DOHH2 (cell line): ENCODE measurements at regions not wholly inside any gene's neighbourhood (a gene's known extent, or its start where the extent isn't known, plus 50 kb on each side); places are given as distances from the start of the nearest gene placed in this dataset.

Experiments
- H3F3A ChIP-seq: fragments of 200-600 bp; sonication (generic), shearing (Covaris generic); 2 replicates; pipeline ENCODE4 v1.6.0; 2016; ENCODE audit warnings: antibody characterized with exemption, mild to moderate bottlenecking; ENCODE audit not compliant: control insufficient read depth, insufficient read depth
- H3K27ac ChIP-seq: fragments of 200-600 bp; sonication (generic); 2 replicates; pipeline ENCODE4 v1.5.1; 2014; ENCODE audit warnings: low read depth, mild to moderate bottlenecking, low read length, moderate library complexity
- H3K27me3 ChIP-seq: fragments of 200-600 bp; sonication (generic); 2 replicates; pipeline ENCODE4 v1.6.1; 2014; ENCODE audit warnings: mild to moderate bottlenecking, low read length, mixed read lengths; ENCODE audit not compliant: control insufficient read depth
- H3K36me3 ChIP-seq: fragments of 200-600 bp; sonication (generic); 2 replicates; pipeline ENCODE4 v1.6.1; 2014; ENCODE audit warnings: mild to moderate bottlenecking, low read length, moderate library complexity, mixed read lengths; ENCODE audit not compliant: control insufficient read depth
- H3K4me1 ChIP-seq: fragments of 200-600 bp; sonication (generic); 2 replicates; pipeline ENCODE4 v1.6.1; 2014; ENCODE audit warnings: mild to moderate bottlenecking, low read length, mixed read lengths; ENCODE audit not compliant: control insufficient read depth
- H3K4me2 ChIP-seq: fragments of 200-600 bp; sonication (generic); 2 replicates; pipeline ENCODE4 v1.6.0; 2014; ENCODE audit warnings: mild to moderate bottlenecking, low read length, moderate library complexity
- H3K4me3 ChIP-seq: fragments of 200-600 bp; sonication (generic); 2 replicates; pipeline ENCODE4 v1.5.1; 2014; ENCODE audit warnings: mild to moderate bottlenecking, low read length, mixed read lengths
- H3K79me2 ChIP-seq: fragments of 200-600 bp; sonication (generic); 2 replicates; pipeline ENCODE4 v1.6.1; 2014; ENCODE audit warnings: mild to moderate bottlenecking, low read length, mixed read lengths; ENCODE audit not compliant: control insufficient read depth
- H3K9me2 ChIP-seq: fragments of 200-600 bp; sonication (generic); replicated peaks from 2 replicates; pipeline ENCODE4 v1.6.1; 2014; ENCODE audit warnings: mild to moderate bottlenecking, low read length, mixed read lengths; ENCODE audit not compliant: control insufficient read depth
- H3K9me3 ChIP-seq: fragments of 200-600 bp; sonication (generic); 2 replicates; pipeline ENCODE4 v1.6.1; 2014; ENCODE audit warnings: antibody characterized with exemption, low read length, mixed read lengths; ENCODE audit not compliant: control insufficient read depth, insufficient read depth
- H4K20me1 ChIP-seq: fragments of 200-600 bp; sonication (generic); 2 replicates; pipeline ENCODE4 v1.6.0; 2014; ENCODE audit warnings: low read depth, mild to moderate bottlenecking, antibody characterized with exemption, low read length, moderate library complexity; ENCODE audit not compliant: control insufficient read depth, insufficient read depth
- CTCF ChIP-seq: fragments of 200-600 bp; sonication (generic); IDR thresholded peaks from one replicate; pipeline ENCODE4 v1.5.1; 2014; ENCODE audit warnings: antibody characterized with exemption, mild to moderate bottlenecking, low read depth, low read length; ENCODE audit not compliant: poor library complexity, severe bottlenecking
- EZH2phosphoT487 ChIP-seq: fragments of 200-600 bp; sonication (generic); IDR thresholded peaks from 2 replicates; pipeline ENCODE4 v1.6.1; 2017; ENCODE audit warnings: borderline replicate concordance, mild to moderate bottlenecking, antibody characterized with exemption, low read length, moderate library complexity, mixed read lengths

GRCh38 chr10:21246178-21246577, 279.3 kb downstream of the SKIDA1 start:
- Histone ChIP-seq H3K4me3 (no peak overlapping the region), H3K27me3 (no peaks in the 10 kb centered on the region; the same call in 1 of the 2 replicates), H3K36me3 (no peaks in the 10 kb centered on the region), H3F3A (no peaks in the 10 kb centered on the region), H3K4me2 (no peak overlapping the region), H3K9me2 (no peaks in the 10 kb centered on the region), H3K79me2 (no peaks in the 10 kb centered on the region), H3K4me1 (no peaks in the 10 kb centered on the region), H3K27ac (no peak overlapping the region), H4K20me1 (no peaks in the 10 kb centered on the region), H3K9me3 (no peaks in the 10 kb centered on the region)
- TF ChIP-seq EZH2phosphoT487 (no peak), CTCF (no peak)

DNA sequence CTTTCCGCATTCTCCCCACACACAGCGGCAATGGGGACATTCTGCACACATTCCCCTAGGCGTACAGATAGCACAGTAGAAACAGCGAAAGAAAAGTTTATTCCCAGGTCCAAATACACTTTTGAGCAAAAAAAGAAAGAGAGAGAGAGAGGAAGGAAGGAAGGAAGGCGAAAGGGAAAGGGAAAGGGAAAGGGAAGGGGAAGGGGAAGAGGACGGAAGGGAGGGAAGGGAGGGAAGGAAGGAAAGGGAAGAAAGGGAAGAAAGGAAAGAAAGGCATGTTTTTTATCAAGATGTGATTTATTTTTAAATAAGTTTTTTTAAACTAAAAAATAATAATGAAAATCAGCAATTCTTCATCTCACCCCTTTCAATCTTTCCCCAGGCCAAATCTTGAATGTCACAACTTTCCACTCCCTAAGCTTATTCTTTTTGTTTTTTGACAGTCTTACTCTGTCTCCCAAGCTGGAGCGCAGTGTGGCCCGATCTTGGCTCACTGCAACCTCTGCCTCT, 281.7 kb downstream of the SKIDA1 start:
- H3K4me3 ChIP-seq, result no peak overlapping the region
- H3K9me2 ChIP-seq, result no peaks in the 10 kb centered on the region
- H3K27me3 ChIP-seq, result no peaks in the 10 kb centered on the region
- no peaks in the 10 kb centered on the region for H3K4me1 ChIP-seq
- TF ChIP-seq EZH2phosphoT487 (no peak), CTCF (no peak)
- no peak overlapping the region for H3K27ac ChIP-seq
- no peaks in the 10 kb centered on the region for H3K9me3 ChIP-seq
- H3K4me2 ChIP-seq, result no peak overlapping the region
- H3F3A ChIP-seq, result no peaks in the 10 kb centered on the region
- no peaks in the 10 kb centered on the region for H3K79me2 ChIP-seq
- H4K20me1 ChIP-seq, result no peaks in the 10 kb centered on the region
- no peaks in the 10 kb centered on the region for H3K36me3 ChIP-seq

GRCh38 chr10:21242915-21243314, 282.6 kb downstream of the SKIDA1 start:
- H3K27ac ChIP-seq, result no peak overlapping the region
- no peaks in the 10 kb centered on the region for H3K27me3 ChIP-seq
- no peak overlapping the region for H3K4me3 ChIP-seq
- H3K4me2 ChIP-seq, result no peak overlapping the region
- H3F3A ChIP-seq, result no peaks in the 10 kb centered on the region
- no peaks in the 10 kb centered on the region for H3K79me2 ChIP-seq
- H3K4me1 ChIP-seq, result no peaks in the 10 kb centered on the region
- TF ChIP-seq CTCF (no peak), EZH2phosphoT487 (no peak)
- no peaks in the 10 kb centered on the region for H4K20me1 ChIP-seq
- H3K9me3 ChIP-seq, result no peaks in the 10 kb centered on the region
- no peaks in the 10 kb centered on the region for H3K36me3 ChIP-seq
- no peaks in the 10 kb centered on the region for H3K9me2 ChIP-seq
